ENCODE measurements at regions not wholly inside any gene's neighbourhood (a gene's known extent, or its start where the extent isn't known, plus 50 kb on each side); places are given as distances from the start of the nearest gene placed in this dataset.

DNA sequence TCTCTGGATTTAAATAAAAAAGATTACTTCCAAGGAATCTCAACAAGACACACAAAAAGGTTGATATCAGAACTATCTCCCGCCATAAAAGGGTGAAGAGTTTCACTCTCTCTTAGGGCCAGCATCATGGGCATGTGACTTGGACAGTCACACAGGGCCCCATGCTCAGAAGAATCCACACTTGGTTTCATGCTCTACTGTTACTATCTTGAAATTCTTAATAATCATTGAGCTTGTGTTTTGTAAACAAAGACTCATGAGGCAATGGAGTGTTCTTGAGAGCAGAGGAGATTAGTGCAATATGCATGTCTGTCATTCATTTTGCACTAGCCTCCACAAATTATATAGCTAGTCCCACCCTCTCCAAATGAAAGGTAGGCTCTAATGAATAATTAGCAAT, 58.4 kb downstream of the HMHB1 start:
- DNase-seq (ENCODE audit: low spot score): no peak

DNA sequence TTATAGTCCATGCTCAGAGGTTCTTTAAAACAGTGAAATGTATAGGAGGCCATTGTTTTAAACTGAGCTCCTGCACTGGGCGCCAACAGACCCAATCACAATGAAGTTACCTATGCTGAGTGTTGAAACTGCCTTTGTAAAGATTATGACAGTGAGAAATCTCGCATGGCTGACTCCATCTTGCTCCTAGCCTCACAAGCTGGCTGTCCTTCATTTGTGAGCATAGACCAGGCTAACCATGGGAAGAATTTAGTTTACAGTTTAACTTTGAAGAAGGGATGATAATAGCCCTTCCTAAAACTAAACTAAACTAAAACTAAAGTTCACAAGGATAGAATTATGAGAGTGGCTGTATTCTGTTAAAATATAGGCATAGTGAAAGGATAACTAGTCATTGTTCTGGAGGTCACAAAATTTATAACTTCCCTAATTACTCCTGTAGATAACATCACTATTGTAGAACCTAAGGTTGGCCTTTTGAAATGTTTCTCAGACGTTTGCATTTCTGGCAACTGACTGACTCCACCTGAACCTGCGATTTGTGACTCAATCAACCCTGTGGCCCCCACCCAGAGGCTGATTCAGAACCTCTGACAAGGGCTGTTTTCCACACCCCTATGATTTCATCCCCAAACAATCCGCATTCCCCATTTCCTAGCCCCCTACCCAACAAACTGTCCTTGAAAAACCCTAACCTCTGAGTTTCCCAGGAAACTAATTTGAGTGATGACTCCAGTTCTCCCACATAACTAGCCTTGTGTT, 59.1 kb downstream of the HMHB1 start:
- DNase-seq (ENCODE audit: low spot score): no peak

DNA sequence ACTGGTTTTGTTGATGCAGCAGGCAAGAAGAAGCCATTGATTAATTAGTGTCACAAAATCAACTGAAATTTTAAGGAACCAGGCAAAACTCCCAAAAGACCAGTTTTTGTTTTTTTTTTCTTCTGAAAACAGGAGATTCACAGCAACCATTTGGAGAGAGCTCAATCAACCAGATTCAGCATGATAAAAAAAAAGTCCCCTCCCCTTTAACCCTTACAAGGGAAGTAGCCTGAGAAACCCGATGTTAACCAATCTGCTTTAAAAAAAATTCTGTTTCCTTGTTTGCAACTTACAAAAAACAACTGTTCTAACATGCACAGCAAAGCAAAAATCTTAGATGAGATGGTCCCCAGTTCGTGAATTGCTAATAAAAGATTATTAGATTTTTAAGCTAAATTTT, 59.7 kb downstream of the HMHB1 start:
- no peak for DNase-seq (ENCODE audit: low spot score)

DNA sequence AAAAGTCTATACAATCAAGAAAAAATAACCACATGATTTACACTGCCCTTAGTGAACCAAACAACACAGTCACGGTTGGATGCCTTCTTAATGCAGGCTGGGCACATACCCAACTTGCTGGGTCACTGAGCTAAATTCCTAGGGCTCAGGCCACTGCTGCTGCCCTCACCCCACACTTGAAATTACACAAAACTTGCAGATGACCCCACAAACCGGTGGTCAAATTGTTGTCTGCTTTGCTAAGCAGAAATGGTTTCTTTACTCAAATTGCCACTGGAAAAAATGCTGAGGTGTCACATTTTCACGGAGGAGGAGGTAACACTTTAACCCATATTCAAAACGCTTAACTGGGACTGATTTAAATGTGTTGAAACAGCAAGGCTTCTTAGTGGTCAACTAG, 62.4 kb downstream of the HMHB1 start:
- peak; percentile 63 for DNase-seq (ENCODE audit: low spot score)

DNA sequence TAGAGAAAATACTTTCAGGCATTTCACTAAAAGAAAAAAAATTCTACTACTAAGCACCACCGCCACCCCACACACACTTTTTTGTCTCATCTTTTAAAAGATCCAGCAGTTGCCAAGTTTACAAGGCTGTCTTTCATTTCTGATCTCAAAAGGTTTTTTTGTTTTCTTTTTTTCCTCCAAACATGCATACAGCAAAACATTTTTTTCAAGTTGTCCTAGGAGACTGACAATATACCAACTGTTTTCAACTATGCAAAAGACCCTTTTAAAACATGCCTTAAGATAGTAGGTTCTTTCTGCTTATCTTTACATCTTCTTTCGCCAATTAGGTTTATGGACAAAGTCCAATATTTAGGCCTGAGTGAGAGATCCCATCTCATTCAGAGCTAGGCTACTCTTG, 65.2 kb downstream of the HMHB1 start:
- no peak for DNase-seq (ENCODE audit: low spot score)

DNA sequence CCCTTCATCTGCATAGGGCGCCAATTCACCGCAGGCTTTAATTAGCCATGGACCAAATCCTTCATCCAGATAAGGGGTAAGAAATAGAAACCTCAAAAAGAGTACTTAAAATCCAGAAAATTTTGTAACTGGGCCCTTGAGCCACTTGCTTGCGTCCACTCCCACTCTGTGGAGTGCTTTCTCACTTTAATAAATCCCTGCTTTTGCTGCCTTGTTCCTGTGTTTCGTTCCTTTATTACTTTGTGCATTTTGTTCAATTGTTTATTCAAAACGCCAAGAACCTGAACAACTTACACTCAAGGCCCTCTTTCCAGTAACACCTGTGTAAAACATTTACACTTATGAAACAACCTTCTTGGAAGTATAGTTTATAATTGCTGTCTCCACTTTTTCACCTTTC, 66.5 kb downstream of the HMHB1 start:
- DNase-seq (ENCODE audit: low spot score): no peak

DNA sequence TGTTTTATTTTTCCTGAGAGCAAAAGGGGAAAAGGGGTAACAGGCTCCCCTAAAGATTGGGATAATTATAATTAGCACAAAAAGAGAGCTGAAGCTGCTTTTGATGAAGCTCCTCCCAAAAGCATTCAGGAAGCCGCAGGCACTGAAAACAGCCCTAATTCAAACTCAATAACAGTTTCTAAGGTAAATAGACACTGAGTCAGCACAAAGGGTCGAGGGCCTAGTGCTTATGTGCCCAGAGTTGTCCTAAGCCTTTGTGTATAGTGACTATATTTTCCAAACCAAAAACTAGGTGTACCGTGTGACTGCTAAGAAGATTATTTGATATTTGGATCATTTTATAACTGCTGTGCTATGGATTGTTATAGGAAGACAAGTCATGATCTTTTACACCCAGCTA, 67.7 kb downstream of the HMHB1 start:
- DNase-seq (ENCODE audit: low spot score): no peak

DNA sequence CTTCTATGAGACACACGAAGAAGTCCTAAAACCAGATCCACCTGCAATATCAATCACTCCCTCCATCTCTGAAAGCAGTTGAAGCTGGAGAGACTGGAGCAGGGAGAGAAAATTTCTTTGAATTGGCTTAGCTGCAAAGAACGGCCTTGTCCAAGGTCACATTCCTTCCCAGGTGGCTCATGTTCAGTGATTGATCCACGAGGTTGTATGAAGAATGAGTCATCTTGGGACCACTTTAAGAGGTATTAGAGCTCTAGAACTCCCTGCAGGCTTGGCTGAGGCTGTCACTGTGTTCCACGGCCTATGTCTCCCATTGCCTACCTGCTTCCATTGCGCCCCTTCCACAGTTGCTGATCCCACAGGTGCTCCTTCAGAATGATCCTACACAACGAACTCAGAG, 68.2 kb downstream of the HMHB1 start:
- DNase-seq (ENCODE audit: low spot score): no peak

DNA sequence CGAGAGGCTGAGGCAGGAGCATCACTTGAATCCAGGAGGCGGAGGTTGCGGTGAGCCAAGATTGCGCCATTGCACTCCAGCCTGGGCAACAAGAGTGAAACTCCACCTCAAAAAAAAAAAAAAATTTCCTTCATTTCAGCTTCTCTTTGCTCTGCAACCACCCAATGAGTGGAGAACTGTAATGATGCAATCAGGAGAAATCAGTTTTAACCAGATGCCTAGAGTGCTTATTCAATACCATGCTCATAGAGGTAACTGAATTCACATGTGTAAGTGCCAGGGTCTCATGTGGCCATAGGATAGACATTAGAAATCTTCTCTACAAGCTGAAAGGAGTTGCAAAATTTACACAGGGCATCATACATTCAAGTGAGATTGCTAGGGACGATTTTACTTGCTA, 70.6 kb downstream of the HMHB1 start:
- DNase-seq (ENCODE audit: low spot score): no peak

DNA sequence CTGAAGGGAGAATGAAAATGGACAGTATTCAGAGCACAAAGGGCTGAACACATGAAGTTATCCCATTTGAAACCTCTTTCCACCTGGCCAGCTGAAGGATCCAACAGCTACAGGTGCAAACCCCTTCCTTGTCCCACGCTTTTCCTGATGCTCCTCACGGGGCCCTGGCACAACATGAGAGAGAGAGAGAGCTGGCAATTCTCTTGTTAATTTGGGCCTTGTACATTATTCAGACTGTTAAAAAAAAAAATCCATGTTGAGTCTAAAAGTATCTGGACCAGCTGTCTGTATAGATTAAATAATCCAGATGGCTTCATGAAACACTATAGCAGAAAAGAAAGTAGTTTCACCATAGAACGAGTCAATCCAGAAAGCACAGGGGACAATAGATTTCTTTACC, 74.1 kb downstream of the HMHB1 start:
- DNase-seq (ENCODE audit: low spot score): no peak

DNA sequence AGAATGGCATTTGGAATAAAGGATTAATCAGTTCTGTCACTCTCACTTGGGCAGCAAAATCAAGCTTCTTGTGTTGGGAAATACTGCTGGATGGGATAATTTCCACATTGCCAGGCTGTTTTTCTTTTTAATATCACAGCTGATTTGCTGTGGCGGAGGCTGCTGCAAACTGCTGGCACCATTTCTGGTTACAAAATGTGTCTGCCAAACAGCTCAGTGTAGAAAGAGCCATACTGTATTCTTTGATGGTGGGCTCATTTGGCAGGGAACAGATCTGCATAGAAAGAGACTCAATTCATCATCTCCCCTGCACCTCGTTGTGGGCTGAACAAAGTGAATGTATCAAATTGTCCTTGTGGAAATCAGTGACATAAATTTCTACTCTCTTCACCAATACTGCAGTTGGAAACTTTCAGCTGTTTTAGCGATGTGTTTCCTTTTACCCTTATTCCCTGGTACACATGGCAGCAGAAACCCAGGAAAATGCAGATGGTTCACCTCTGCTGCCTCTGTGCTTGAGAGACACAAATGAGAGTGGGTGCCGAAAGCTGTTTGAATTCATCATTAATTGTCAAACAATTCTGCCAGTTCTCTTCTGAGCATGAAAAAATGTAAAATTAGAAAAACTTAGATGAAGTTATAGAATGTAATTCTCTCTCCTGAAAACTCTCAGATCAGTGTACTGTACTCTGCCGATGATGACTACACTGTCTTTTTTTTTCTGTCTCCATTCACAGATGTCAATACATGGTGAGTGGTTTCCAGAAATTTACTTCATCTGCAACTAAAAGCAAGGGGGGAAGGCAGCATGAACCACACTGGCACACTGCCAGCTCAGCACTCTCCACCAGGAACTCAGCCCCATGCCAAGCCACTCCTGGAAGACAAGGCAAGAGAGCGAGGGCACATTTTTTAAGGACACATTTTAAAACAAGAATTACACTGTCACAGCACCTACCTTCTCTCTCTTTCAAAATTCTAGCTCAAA, 75.0 kb downstream of the HMHB1 start:
- peak; percentile 54 for DNase-seq (ENCODE audit: low spot score)

DNA sequence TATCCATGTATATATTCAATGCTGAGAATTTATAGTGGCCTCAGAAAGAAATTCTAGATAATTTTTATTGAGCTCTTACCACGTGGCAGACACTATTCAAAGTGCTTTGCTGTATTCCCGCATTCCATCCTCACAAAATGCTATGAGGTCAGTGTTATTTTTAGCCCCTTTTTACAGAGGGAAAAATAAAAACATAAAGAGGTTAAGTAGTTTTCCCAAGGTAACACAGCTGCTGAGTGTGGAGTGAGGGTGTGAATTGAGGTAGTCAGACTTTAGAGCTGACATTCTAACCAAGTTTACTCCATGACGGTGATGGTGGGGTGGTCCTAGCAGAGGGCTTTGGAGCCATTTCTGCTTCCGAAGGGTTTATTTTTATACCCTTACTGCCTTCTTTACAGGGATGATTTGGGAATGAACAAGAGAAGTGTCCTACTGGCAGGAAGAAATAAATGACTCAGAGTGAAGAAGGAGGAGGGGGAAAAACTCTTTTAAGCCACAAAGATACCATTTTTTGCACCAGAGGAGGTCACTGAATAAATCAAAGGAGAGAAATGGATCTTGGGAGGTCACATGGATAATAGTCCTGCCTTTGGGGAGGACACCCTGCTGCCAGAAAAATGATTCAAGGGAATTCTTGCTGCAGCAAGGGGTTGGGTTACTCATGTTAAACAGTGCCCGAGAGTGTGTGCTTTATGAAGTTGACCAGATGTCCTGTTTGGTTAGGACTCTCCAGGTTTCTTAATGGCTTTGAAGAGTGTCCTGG, 76.1 kb downstream of the HMHB1 start:
- peak; percentile 79 for DNase-seq (ENCODE audit: low spot score)

DNA sequence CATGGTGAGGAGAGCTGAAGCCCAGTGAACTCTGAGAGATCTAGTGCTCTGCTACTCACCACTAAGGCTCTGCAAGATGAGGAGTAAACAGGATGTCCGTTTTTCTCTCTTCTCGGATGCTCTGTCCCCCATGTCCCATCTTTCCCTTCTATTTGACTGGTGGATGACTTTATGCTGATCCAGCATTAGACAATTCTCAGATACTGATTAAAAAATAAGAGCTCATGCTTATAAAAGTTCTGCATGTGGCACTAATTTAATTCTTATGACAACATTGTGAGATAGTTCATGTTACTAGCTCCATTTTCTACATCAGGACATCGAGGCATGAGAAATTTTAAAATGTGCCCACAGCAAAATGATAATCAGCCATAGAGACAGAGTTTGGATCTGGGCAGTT, 77.0 kb downstream of the HMHB1 start:
- DNase-seq (ENCODE audit: low spot score): no peak

DNA sequence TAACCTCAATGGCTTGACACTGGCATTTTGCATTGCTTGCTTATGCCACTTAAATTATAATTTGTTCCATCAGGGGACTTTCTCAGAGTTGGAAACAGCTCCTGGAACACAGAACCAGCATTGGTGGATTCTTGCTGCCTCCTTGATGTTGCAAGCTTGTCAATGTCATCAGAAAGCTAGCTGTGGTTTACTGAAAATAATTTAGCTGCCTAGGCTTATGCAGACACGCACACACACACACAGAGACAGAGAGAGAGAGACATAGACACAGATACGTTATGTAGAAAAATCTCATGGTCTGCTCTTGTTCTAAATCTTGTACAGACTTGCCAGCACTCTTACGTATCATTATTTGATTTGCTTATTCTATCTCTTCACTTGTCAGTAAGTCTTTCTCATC, 78.0 kb downstream of the HMHB1 start:
- DNase-seq (ENCODE audit: low spot score): peak; percentile 73

DNA sequence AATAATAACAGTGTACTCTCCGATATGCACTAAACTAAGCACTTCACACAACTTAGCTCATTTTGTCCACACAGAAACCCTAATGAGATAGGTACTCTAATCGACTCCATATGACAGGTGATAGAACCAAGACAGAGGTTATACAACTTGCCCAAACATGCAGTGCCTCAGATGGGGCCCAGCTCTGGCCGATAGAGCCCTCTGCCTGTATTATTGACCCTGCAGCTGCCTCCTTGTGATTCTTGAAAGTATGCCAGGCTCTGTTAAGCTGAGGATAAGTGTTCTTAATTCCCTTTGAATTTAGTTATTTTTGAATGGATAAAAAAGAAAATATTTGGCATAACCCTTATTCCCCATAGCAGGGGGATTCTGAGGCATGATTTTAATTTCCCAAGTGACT, 78.5 kb downstream of the HMHB1 start:
- no peak for DNase-seq (ENCODE audit: low spot score)

DNA sequence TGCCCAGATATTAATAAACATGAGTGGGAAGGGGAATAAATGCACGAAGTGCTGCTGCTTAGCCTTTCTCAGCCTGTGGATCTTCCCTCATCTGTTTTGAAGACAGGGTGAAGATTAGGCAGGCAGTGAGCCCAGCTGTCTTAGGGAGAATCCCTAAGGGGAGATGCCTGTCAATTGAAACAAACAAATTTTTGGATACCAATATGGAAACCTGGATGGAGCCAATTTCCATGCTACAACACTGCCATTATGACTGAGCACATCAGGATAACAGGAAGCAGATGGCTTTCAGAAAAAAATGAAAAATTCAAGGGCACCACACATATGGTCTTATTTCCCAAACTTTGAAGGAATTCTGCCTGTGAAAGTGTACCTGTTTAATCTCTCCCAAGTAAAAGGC, 80.3 kb downstream of the HMHB1 start:
- no peak for DNase-seq (ENCODE audit: low spot score)

DNA sequence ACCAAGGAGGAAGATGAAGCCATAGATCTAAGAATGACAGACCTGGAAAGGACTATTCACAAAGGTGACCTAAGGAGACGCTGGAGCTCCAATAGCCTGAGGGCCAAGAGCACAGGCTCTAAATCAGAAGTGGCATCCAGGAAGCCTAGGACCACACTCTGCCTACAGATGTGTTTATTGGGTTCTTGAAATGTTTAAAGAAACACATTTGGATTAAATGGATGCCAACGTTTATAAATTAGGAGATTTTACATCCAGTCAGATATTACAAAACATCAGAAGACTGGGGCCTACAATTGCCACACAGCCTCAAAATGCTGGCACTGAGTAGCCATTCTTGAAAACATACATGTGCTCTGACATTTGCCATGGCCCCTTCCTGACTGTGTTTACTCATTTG, 80.9 kb downstream of the HMHB1 start:
- DNase-seq (ENCODE audit: low spot score): no peak

DNA sequence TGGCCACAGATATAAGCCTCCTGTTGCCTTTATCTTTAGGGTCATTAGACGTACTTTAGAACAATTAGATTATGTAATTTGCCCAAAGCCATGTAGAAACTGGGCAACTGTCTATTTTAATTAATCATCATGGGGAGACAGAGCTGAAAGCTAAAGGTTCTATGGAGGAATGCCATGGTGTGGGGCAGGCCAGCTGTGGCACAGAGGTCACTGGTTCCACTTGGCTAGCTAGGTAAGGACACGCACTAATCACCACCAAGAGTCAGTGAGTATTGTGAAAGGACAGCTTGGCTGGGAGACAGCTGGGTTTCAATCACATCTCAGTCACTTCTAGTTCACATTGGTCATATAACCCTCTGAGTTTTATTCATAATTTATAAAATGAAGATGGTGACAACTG, 81.7 kb downstream of the HMHB1 start:
- DNase-seq (ENCODE audit: low spot score): no peak

DNA sequence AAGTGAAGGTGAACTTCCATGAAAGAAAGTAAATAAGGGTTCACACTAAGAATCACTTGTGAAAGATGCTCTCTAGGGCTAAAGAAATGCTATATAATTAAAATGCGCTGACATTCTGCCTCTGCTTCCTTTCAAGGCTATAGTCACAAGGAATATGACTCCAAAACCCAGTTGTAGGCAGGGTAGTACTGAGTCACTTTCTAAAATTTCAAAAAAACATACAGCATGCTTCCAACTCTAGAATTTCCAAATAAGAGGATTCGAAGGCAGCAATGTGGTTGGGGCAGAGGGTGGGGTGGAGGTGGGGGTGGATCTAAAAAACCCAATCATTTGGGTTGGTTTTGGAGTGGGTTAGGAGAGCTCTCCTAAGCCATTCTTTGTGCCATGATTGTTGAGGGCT, 84.6 kb downstream of the HMHB1 start:
- no peak for DNase-seq (ENCODE audit: low spot score)

DNA sequence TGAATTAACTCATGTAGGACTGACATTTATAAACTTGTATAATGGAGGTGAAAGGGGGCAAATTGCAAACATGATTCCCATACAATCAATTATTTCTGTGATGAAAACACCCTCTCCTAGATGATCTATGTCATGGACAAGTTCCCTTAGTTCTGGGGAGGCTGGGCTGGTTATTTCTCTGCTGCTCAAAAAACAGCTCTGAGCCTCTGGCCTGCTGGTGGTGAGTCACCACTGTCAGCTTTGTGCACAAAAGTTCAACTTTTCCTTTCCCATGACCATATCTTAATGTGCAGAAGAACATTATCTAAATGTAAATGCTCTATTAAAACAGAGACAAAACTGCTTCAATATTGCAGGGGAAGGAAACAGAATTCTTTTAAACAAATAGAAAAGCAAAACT, 85.0 kb downstream of the HMHB1 start:
- peak; percentile 44 for DNase-seq (ENCODE audit: low spot score)

DNA sequence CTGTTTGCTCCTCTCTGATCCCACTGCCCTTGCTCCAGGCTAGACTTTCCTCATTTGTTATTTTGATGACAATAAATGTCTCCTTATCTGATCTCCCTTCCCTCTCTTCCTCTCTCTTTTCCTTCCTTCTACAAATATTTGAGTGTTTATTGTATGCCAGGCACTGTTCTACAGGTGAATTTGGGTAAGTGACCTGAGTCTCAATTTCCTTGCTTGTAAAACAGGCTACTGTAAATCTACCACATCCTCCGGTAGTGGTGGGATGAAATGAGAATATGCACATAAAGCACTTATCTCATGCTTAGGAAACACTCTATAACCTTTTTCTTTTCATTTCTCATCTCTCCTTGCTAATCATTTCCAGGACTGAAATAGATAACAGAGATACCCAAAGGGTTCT, 86.4 kb downstream of the HMHB1 start:
- DNase-seq (ENCODE audit: low spot score): no peak

DNA sequence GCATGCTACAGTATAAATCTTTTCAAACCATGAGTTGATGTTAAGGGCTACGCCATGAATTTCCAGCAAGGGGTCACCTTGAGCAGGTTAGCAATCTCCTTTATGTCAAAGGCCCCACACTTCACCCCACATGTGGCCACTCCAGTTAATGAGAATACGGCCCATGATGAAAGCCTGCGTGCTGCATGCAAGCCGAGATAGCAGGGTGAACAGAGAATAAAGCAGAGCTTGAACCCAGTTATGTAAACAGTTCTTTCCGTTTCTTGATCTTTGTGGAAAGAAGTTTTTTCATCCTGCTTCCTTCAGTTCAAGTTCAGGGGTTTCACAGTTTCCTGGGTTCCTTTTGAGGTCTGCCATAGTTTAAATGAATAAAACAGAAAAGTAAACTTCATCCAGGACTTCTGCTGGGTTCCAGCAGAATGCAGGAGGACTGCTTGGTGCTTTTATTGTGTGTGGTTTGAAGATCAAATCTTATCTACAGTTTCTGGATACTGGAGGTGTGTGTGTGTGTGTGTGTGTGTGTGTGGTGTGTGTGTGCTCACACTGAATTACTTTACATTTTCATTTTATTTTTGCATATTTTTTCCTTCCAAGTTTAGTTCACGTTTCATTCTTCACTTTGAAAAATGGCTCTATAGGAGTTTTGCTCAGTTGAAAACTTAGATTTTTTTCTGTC, 87.1 kb downstream of the HMHB1 start:
- no peak for DNase-seq (ENCODE audit: low spot score)

Data from AG08395 (cell line).